ENCODE measurements at regions not wholly inside any gene's neighbourhood (a gene's known extent, or its start where the extent isn't known, plus 50 kb on each side); places are given as distances from the start of the nearest gene placed in this dataset.
A peak's percentile ranks its signal among the peaks of the same experiment; 100 is the strongest.

GRCh38 chr9:1320607-1321195, 270.5 kb downstream of the DMRT2 start:
- no peak for TF ChIP-seq CTCF (IDR thresholded peaks at IDR 0.05; ENCODE audit: unreplicated experiment in 3 of 3)
- H3K9me3 Mint-ChIP-seq = peaks cover 9% of the 10 kb centered on the region

GRCh38 chr9:1327467-1327866, 277.3 kb downstream of the DMRT2 start:
- Mint-ChIP-seq H3K4me1 (peaks cover 3% of the 10 kb centered on the region), H3K36me3 (ENCODE audit: low read depth) (no peaks in the 10 kb centered on the region), H3K4me3 (no peak overlapping the region), H3K9me3 (no peaks in the 10 kb centered on the region), H3K27ac (no peak overlapping the region), H3K27me3 (ENCODE audit: low read depth) (peaks cover under 1% of the 10 kb centered on the region)
- TF ChIP-seq CTCF (IDR thresholded peaks at IDR 0.05; ENCODE audit: unreplicated experiment in 3 of 3) = no peak

More at GRCh38 chr9:1320607-1321195, 270.5 kb downstream of the DMRT2 start:
- Mint-ChIP-seq H3K27ac (peak overlapping the region; percentile 25 to 50 (median 48)), H3K36me3 (ENCODE audit: low read depth) (no peaks in the 10 kb centered on the region), H3K4me3 (no peak overlapping the region), H3K4me1 (peaks cover 29% of the 10 kb centered on the region), H3K27me3 (ENCODE audit: low read depth) (peaks cover 3% of the 10 kb centered on the region)

GRCh38 chr9:1328341-1328740, 278.2 kb downstream of the DMRT2 start:
- peaks cover 3% of the 10 kb centered on the region for H3K4me1 Mint-ChIP-seq
- H3K9me3 Mint-ChIP-seq = no peaks in the 10 kb centered on the region
- H3K27ac Mint-ChIP-seq = no peak overlapping the region
- no peaks in the 10 kb centered on the region for H3K27me3 Mint-ChIP-seq (ENCODE audit: low read depth)
- TF ChIP-seq CTCF (IDR thresholded peaks at IDR 0.05; ENCODE audit: unreplicated experiment in 3 of 3) = no peak
- no peak overlapping the region for H3K4me3 Mint-ChIP-seq
- H3K36me3 Mint-ChIP-seq (ENCODE audit: low read depth) = no peaks in the 10 kb centered on the region

- TF ChIP-seq CTCF (IDR thresholded peaks at IDR 0.05; ENCODE audit: unreplicated experiment in 3 of 3) = no peak
- Mint-ChIP-seq H3K4me3 (no peak overlapping the region), H3K9me3 (peaks cover 3% of the 10 kb centered on the region)
These were observed 281.4 kb downstream of the DMRT2 start for GRCh38 chr9:1331546-1332038.

GRCh38 chr9:1332156-1332555, 282.0 kb downstream of the DMRT2 start:
- H3K27ac Mint-ChIP-seq = no peak overlapping the region
- H3K36me3 Mint-ChIP-seq (ENCODE audit: low read depth) = no peaks in the 10 kb centered on the region
- no peaks in the 10 kb centered on the region for H3K27me3 Mint-ChIP-seq (ENCODE audit: low read depth)
- peaks cover 3% of the 10 kb centered on the region for H3K4me1 Mint-ChIP-seq
- no peak for TF ChIP-seq CTCF (IDR thresholded peaks at IDR 0.05; ENCODE audit: unreplicated experiment in 3 of 3)
- no peak overlapping the region for H3K4me3 Mint-ChIP-seq
- H3K9me3 Mint-ChIP-seq = peaks cover 6% of the 10 kb centered on the region

More at GRCh38 chr9:1331546-1332038, 281.4 kb downstream of the DMRT2 start:
- peaks cover 3% of the 10 kb centered on the region for H3K4me1 Mint-ChIP-seq
- H3K27me3 Mint-ChIP-seq (ENCODE audit: low read depth) = no peaks in the 10 kb centered on the region
- H3K27ac Mint-ChIP-seq = no peak overlapping the region
- no peaks in the 10 kb centered on the region for H3K36me3 Mint-ChIP-seq (ENCODE audit: low read depth)

GRCh38 chr9:1335174-1335573, 285.0 kb downstream of the DMRT2 start:
- Mint-ChIP-seq H3K4me3 (no peak overlapping the region), H3K27me3 (ENCODE audit: low read depth) (no peaks in the 10 kb centered on the region), H3K4me1 (no peaks in the 10 kb centered on the region), H3K9me3 (peaks cover 10% of the 10 kb centered on the region), H3K27ac (no peak overlapping the region), H3K36me3 (ENCODE audit: low read depth) (no peaks in the 10 kb centered on the region)
- no peak for TF ChIP-seq CTCF (IDR thresholded peaks at IDR 0.05; ENCODE audit: unreplicated experiment in 3 of 3)

Measured in nephron (organoid).